IMR-90 (cell line): ENCODE measurements at regions not wholly inside any gene's neighbourhood (a gene's known extent, or its start where the extent isn't known, plus 50 kb on each side); places are given as distances from the start of the nearest gene placed in this dataset.

Source experiments
- ATAC-seq: fragments of 200-7000 bp; cut with Tn5 transposase; 2 replicates; pipeline ENCODE4 v1.9.1; 2020; ENCODE audit warnings: low read depth, mild to moderate bottlenecking, moderate library complexity
- BruUV-seq: library from RNA; stranded (reverse); fragments of 400-500 nt; replicated peaks from 2 replicates; lab custom pipeline; 2021; lab: Mats Ljungman, UMichigan
- CTCF ChIA-PET: fragments of 300-600 bp; formaldehyde crosslinking; extraction: SDS; loops from one replicate; lab custom pipeline; 2021; ENCODE audit warnings: antibody characterized with exemption; lab: Yijun Ruan, JAX
- POLR2A ChIA-PET: fragments of 300-600 bp; sonication (Branson Sonifier 250); formaldehyde crosslinking; loops from one replicate; lab custom pipeline; 2022; ENCODE audit warnings: antibody characterized with exemption; ENCODE audit not compliant: unreplicated experiment; lab: Charles Lee
- DNase-seq: peaks from one replicate; pipeline ENCODE4 v3.0.0; 2013
- H2AFZ ChIP-seq: replicated peaks from 2 replicates; pipeline ENCODE3; 2013; ENCODE audit warnings: low read length, mild to moderate bottlenecking; ENCODE audit not compliant: poor library complexity
- H2AK5ac ChIP-seq: 2 replicates; pipeline ENCODE4 v1.6.1; 2013; ENCODE audit warnings: low read depth, low read length, inconsistent platforms
- H2AK9ac ChIP-seq: replicated peaks from 2 replicates; pipeline ENCODE3; 2013; ENCODE audit warnings: mild to moderate bottlenecking, low read depth, low read length, moderate library complexity; ENCODE audit not compliant: poor library complexity
- H2BK120ac ChIP-seq: 2 replicates; pipeline ENCODE4 v1.6.1; 2013; ENCODE audit warnings: low read depth, low read length, inconsistent platforms
- H2BK15ac ChIP-seq: 3 replicates; pipeline ENCODE4 v1.6.1; 2013; ENCODE audit warnings: low read depth, low read length, inconsistent platforms
- H2BK20ac ChIP-seq: 2 replicates; pipeline ENCODE4 v1.6.1; 2013; ENCODE audit warnings: low read depth, mild to moderate bottlenecking, inconsistent platforms, low read length, moderate library complexity
- H2BK5ac ChIP-seq: 2 replicates; pipeline ENCODE4 v1.6.1; 2013; ENCODE audit warnings: mild to moderate bottlenecking, low read depth, low read length, inconsistent platforms; ENCODE audit not compliant: poor library complexity, severe bottlenecking
- H3K14ac ChIP-seq: replicated peaks from 2 replicates; pipeline ENCODE4 v1.6.1; 2013; ENCODE audit warnings: low read depth, low read length, inconsistent platforms
- H3K18ac ChIP-seq: 2 replicates; pipeline ENCODE4 v1.6.1; 2013; ENCODE audit warnings: low read depth, low read length, control low read depth
- H3K23ac ChIP-seq: 2 replicates; pipeline ENCODE4 v1.6.1; 2013; ENCODE audit warnings: low read depth, low read length, inconsistent platforms
- H3K27ac ChIP-seq: 2 replicates; pipeline ENCODE4 v1.5.1; 2013; ENCODE audit warnings: mild to moderate bottlenecking, control low read depth, low read length; ENCODE audit not compliant: insufficient read depth
- H3K27me3 ChIP-seq: 2 replicates; pipeline ENCODE4 v1.6.1; 2013; ENCODE audit warnings: low read length; ENCODE audit not compliant: control insufficient read depth, insufficient read depth
- H3K36me3 ChIP-seq: 2 replicates; pipeline ENCODE4 v1.6.1; 2013; ENCODE audit warnings: low read length, mixed read lengths; ENCODE audit not compliant: control insufficient read depth, insufficient read depth
- H3K4ac ChIP-seq: 2 replicates; pipeline ENCODE4 v1.6.1; 2013; ENCODE audit warnings: low read depth, low read length, inconsistent platforms
- H3K4me1 ChIP-seq: 2 replicates; pipeline ENCODE4 v1.6.1; 2013; ENCODE audit warnings: low read length, mixed read lengths; ENCODE audit not compliant: control insufficient read depth, insufficient read depth
- H3K4me2 ChIP-seq: 2 replicates; pipeline ENCODE4 v1.6.1; 2013; ENCODE audit warnings: low read depth, mild to moderate bottlenecking, control low read depth, low read length, moderate library complexity
- H3K4me3 ChIP-seq: 2 replicates; pipeline ENCODE4 v1.5.1; 2013; ENCODE audit warnings: low read depth, mild to moderate bottlenecking, control low read depth, low read length, moderate library complexity; ENCODE audit not compliant: insufficient read depth
- H3K56ac ChIP-seq: 2 replicates; pipeline ENCODE4 v1.6.1; 2013; ENCODE audit warnings: low read length, inconsistent platforms; ENCODE audit not compliant: insufficient read depth; ENCODE audit errors: extremely low read depth
- H3K79me1 ChIP-seq, 2 experiments: 2 replicates each; pipeline ENCODE4 v1.6.1; 2013; ENCODE audit warnings: low read length in 2 of 2, inconsistent platforms in 1 of 2, low read depth in 1 of 2
- H3K9ac ChIP-seq: 2 replicates; pipeline ENCODE4 v1.6.1; 2013; ENCODE audit warnings: low read depth, low read length, control low read depth
- H3K9me1 ChIP-seq: 2 replicates; pipeline ENCODE4 v1.6.1; 2013; ENCODE audit warnings: low read length, inconsistent platforms; ENCODE audit not compliant: insufficient read depth
- H3K9me3 ChIP-seq: 2 replicates; pipeline ENCODE4 v1.6.1; 2013; ENCODE audit warnings: low read length; ENCODE audit not compliant: control insufficient read depth, insufficient read depth
- H4K20me1 ChIP-seq: 2 replicates; pipeline ENCODE4 v1.6.1; 2013; ENCODE audit warnings: low read length, inconsistent platforms; ENCODE audit not compliant: insufficient read depth
- H4K5ac ChIP-seq: 2 replicates; pipeline ENCODE4 v1.6.1; 2013; ENCODE audit warnings: mild to moderate bottlenecking, low read depth, low read length, control low read depth
- H4K8ac ChIP-seq, 2 experiments: 2 replicates each; pipeline ENCODE4 v1.6.1; 2013; ENCODE audit warnings: low read depth in 2 of 2, low read length in 2 of 2, control low read depth in 1 of 2, inconsistent platforms in 1 of 2
- H4K91ac ChIP-seq: 2 replicates; pipeline ENCODE4 v1.6.1; 2013; ENCODE audit warnings: low read depth, low read length, inconsistent platforms; ENCODE audit not compliant: insufficient read depth
- CHD1 ChIP-seq: IDR thresholded peaks from 2 replicates; pipeline ENCODE4 v1.6.1; 2012; ENCODE audit warnings: low read depth, low read length, improper control_type of control experiment
- MAFK ChIP-seq: IDR thresholded peaks from 2 replicates; pipeline ENCODE4 v1.6.1; 2012; ENCODE audit warnings: low read depth, low read length, improper control_type of control experiment
- MAZ ChIP-seq: IDR thresholded peaks from 2 replicates; pipeline ENCODE4 v1.6.1; 2012; ENCODE audit warnings: low read depth, mild to moderate bottlenecking, low read length, improper control_type of control experiment, moderate library complexity, borderline replicate concordance
- NFE2L2 ChIP-seq: fragments of 150-350 bp; IDR thresholded peaks from 2 replicates; pipeline ENCODE4 v1.6.1; 2016; ENCODE audit warnings: low read depth, mild to moderate bottlenecking, low read length
- RAD21 ChIP-seq: IDR thresholded peaks from 2 replicates; pipeline ENCODE4 v1.6.1; 2012; ENCODE audit warnings: low read length, improper control_type of control experiment
- RCOR1 ChIP-seq: IDR thresholded peaks from 2 replicates; pipeline ENCODE4 v1.6.1; 2012; ENCODE audit warnings: mild to moderate bottlenecking, low read length, improper control_type of control experiment; ENCODE audit not compliant: insufficient replicate concordance
- RFX5 ChIP-seq: IDR thresholded peaks from 2 replicates; pipeline ENCODE4 v1.8.0; 2012; ENCODE audit warnings: low read depth, mild to moderate bottlenecking, low read length, moderate library complexity
- SMC3 ChIP-seq: fragments of 150-350 bp; IDR thresholded peaks from 2 replicates; pipeline ENCODE4 v1.6.1; 2016; ENCODE audit warnings: low read depth, mild to moderate bottlenecking, antibody characterized with exemption, low read length, moderate library complexity
- WGBS, 2 experiments: methylation state at CpG; one replicate each; pipeline versions ENCODE4 v1.1.5 to v1.1.7; 2013; ENCODE audit warnings: missing lambda C conversion rate in 2 of 2; ENCODE audit not compliant: insufficient read length in 1 of 2; ENCODE audit errors: extremely low coverage in 2 of 2; 5-methylcytosine and 5-hydroxymethylcytosine counted together
- dilution Hi-C: fragments of 300-500 bp; cut with HindIII; formaldehyde crosslinking; loops from one replicate; pipeline ENCODE4 v1.14.3; 2018; ENCODE audit warnings: low sequenced_read_pairs; ENCODE audit not compliant: unreplicated experiment
- in situ Hi-C: fragments of 300-500 bp; cut with MboI; formaldehyde crosslinking; loops from 3 replicates; pipeline ENCODE4 v1.14.3; 2019; ENCODE audit warnings: low sequenced_read_pairs, inconsistent platforms, mixed read lengths
- intact Hi-C: fragments of 100-400 bp; cut with micrococcal nuclease; formaldehyde crosslinking; loops from 2 replicates; pipeline ENCODE4 v1.10.0; 2022
- TF ChIP-seq, protein P1 (sequence below): fragments of 150-350 bp; IDR thresholded peaks from 2 replicates; pipeline ENCODE4 v1.6.1; 2016; ENCODE audit warnings: low read depth, mild to moderate bottlenecking, low read length, moderate library complexity, borderline replicate concordance
- TF ChIP-seq, protein P2 (sequence below): fragments of 150-350 bp; IDR thresholded peaks from 2 replicates; pipeline ENCODE4 v1.6.1; 2017; ENCODE audit warnings: mild to moderate bottlenecking, antibody characterized with exemption, low read length, low read depth

DNA sequence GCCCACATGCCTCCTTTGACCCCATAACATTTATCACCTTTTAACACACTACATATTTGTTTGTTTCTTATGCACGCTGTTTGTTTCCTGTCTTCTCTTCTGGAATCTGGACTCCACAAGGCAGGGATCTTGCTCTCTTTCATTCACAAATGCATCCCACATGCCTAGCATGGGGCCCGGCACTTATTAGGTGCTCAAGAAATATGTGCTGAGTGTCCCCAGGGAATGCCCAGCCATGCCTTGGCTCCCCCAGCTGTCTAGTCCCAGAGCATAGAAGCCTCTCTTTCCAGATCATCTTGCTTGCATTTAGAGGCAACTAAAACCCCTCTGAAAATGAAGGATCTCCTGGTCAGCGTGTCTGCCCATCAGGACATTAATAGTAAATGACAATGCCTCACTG lies 283.7 kb downstream of the CBLN1 start:
- BruUV-seq: no TSS peak
- TF ChIP-seq NFE2L2 (no peak), RCOR1 (no peak), RFX5 (no peak), SMC3 (no peak), MAZ (no peak), RAD21 (no peak), CHD1 (no peak), MAFK (no peak)
- TF ChIP-seq, protein P1, sequence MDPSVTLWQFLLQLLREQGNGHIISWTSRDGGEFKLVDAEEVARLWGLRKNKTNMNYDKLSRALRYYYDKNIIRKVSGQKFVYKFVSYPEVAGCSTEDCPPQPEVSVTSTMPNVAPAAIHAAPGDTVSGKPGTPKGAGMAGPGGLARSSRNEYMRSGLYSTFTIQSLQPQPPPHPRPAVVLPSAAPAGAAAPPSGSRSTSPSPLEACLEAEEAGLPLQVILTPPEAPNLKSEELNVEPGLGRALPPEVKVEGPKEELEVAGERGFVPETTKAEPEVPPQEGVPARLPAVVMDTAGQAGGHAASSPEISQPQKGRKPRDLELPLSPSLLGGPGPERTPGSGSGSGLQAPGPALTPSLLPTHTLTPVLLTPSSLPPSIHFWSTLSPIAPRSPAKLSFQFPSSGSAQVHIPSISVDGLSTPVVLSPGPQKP: no peak
- TF ChIP-seq, protein P2, sequence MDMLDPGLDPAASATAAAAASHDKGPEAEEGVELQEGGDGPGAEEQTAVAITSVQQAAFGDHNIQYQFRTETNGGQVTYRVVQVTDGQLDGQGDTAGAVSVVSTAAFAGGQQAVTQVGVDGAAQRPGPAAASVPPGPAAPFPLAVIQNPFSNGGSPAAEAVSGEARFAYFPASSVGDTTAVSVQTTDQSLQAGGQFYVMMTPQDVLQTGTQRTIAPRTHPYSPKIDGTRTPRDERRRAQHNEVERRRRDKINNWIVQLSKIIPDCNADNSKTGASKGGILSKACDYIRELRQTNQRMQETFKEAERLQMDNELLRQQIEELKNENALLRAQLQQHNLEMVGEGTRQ: no peak
- no peak overlapping the region for H2AFZ ChIP-seq
- H2BK120ac ChIP-seq: no peak overlapping the region
- no peak overlapping the region for H4K8ac ChIP-seq
- ChIA-PET POLR2A (no interaction called here), CTCF (no interaction called here)
- no peak for ATAC-seq
- DNase-seq: no peak
- H3K56ac ChIP-seq: no peak overlapping the region
- H3K36me3 ChIP-seq: no peaks in the 10 kb centered on the region
- no peaks in the 10 kb centered on the region for H3K9me3 ChIP-seq
- H2AK5ac ChIP-seq: no peak overlapping the region
- no peak overlapping the region for H3K9ac ChIP-seq
- no peak overlapping the region for H2BK15ac ChIP-seq
- H3K14ac ChIP-seq: no peak overlapping the region
- no peak overlapping the region for H3K4me3 ChIP-seq
- no CpG with 5 or more reads among the region's 3 CpGs for WGBS, 2 experiments
- intact Hi-C loops (no loop called here), in situ Hi-C loops (no loop called here), dilution Hi-C loops (no loop called here)
- H4K20me1 ChIP-seq: no peaks in the 10 kb centered on the region
- no peak overlapping the region for H4K91ac ChIP-seq
- no peak overlapping the region for H4K5ac ChIP-seq
- H2AK9ac ChIP-seq: no peak overlapping the region
- no peak overlapping the region for H3K4ac ChIP-seq
- H3K18ac ChIP-seq: no peak overlapping the region
- no peaks in the 10 kb centered on the region for H3K9me1 ChIP-seq
- peaks cover 14% of the 10 kb centered on the region for H3K27me3 ChIP-seq
- no peak overlapping the region for H3K23ac ChIP-seq
- H3K79me1 ChIP-seq: no peaks in the 10 kb centered on the region
- H2BK20ac ChIP-seq: no peak overlapping the region
- H3K27ac ChIP-seq: no peak overlapping the region
- no peak overlapping the region for H2BK5ac ChIP-seq
- H3K4me1 ChIP-seq: no peaks in the 10 kb centered on the region
- no peak overlapping the region for H3K4me2 ChIP-seq
